AG09309 (cell line): ENCODE measurements at regions not wholly inside any gene's neighbourhood (a gene's known extent, or its start where the extent isn't known, plus 50 kb on each side); places are given as distances from the start of the nearest gene placed in this dataset.
"Not testable (repeated sequence)": the region's sequence is repeated elsewhere in the genome, so short reads cannot be mapped to it uniquely, and the experiment has no call there.

ENCODE experiments used
- DNase-seq: peaks from one replicate; pipeline ENCODE4 v3.0.0-alpha.2; 2010; ENCODE audit warnings: low read depth
- H3K4me3 ChIP-seq: 2 replicates; pipeline ENCODE4 v1.5.1; 2011; ENCODE audit warnings: mild to moderate bottlenecking, low read depth, low read length, moderate library complexity; ENCODE audit not compliant: control insufficient read depth
- CTCF ChIP-seq: IDR thresholded peaks from 2 replicates; pipeline ENCODE4 v1.5.1; 2011; ENCODE audit warnings: mild to moderate bottlenecking, low read depth, low read length, inconsistent platforms; ENCODE audit not compliant: insufficient read depth, control insufficient read depth; ENCODE audit errors: missing control alignments

DNA sequence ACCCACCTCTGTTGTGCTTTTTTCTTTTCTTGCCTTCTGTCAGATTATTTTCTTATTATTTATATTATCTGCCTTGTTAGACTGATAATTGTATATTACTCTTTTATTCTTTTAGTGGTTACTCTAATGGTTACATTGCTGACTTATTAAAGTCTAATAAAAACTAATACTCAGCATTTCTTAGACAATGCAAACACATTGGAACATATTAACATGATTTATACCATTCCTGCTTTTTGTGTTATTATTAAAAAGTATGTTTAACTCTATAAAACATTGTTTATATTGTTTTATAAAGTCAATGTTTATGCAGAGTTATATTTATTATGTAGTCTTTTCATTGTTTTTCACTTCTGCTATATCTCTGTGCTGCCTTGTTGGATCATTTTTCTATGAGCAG lies 68.0 kb upstream of the CACNA2D1 start:
- no peak for TF ChIP-seq CTCF
- DNase-seq: no peak
- H3K4me3 ChIP-seq: no peak overlapping the region

- no peak for DNase-seq
- H3K4me3 ChIP-seq: no peak overlapping the region
- TF ChIP-seq CTCF: no peak
These were observed 64.5 kb upstream of the CACNA2D1 start for GRCh38 chr7:82507976-82508677.

GRCh38 chr7:82507365-82507975 lies 63.9 kb upstream of the CACNA2D1 start:
- H3K4me3 ChIP-seq: no peak overlapping the region
- no peak for TF ChIP-seq CTCF
- no peak for DNase-seq

- no peak overlapping the region for H3K4me3 ChIP-seq
- no peak for DNase-seq
- no peak for TF ChIP-seq CTCF
These were observed 63.1 kb upstream of the CACNA2D1 start for GRCh38 chr7:82506702-82507101.

DNA sequence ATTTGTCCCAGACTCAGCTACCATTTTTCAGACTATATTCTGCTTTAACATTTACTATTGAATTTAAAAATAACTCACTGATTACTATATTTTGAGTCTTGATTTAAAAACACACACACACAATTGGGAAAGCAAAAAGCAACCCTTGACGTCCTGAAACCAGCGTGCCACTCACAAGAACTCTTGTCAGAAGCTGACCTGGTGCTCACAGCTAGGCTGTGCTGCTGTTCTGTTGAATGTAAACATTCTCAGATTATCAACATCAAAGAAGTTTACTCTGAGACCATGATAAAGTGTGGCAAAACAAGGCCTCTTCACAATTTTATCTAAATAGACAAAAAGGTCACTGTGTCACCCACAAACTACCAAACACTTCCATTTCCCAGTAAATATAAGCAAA lies 62.6 kb upstream of the CACNA2D1 start:
- H3K4me3 ChIP-seq: no peak overlapping the region
- TF ChIP-seq CTCF: no peak
- no peak for DNase-seq

- TF ChIP-seq CTCF: no peak
- H3K4me3 ChIP-seq: no peak overlapping the region
- no peak for DNase-seq
These were observed 57.8 kb upstream of the CACNA2D1 start for GRCh38 chr7:82501346-82501745.

DNA sequence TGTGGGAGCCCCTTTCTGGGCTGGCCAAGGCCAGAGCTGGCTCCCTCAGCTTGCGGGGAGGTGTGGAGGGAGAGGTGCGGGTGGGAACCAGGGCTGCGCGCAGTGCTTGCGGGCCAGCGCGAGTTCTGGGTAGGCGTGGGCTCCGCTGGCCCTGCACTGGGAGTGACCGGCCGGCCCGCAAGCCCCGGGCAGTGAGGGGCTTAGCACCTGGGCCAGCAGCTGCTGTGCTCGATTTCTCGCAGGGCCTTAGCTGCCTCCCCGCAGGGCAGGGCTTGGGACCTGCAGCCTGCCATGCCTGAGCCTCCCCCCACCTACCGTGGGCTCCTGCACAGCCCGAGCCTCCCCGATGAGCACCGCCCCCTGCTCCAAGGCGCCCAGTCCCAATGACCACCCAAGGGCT lies 56.0 kb upstream of the CACNA2D1 start:
- DNase-seq: not testable (repeated sequence)

More for the DNA sequence above, 56.0 kb upstream of the CACNA2D1 start:
- H3K4me3 ChIP-seq: not testable (repeated sequence)
